Occipital lobe (tissue), 2 donors: ENCODE measurements at regions not wholly inside any gene's neighbourhood (a gene's known extent, or its start where the extent isn't known, plus 50 kb on each side); places are given as distances from the start of the nearest gene placed in this dataset. TPM values are rescaled to one million over a fixed set of nuclear protein-coding genes. Genes with fewer than 3 reads are reported as not detected.

ENCODE experiments used
- DNase-seq: peaks from one replicate; lab custom pipeline; 2025; lab: John Stamatoyannopoulos, UW
- small RNA-seq: library from RNA; depleted of rRNA; stranded (forward); fragments of <200 nt; gene quantifications from one replicate; pipeline ENCODE3, GENCODE V24; 2014

DNA sequence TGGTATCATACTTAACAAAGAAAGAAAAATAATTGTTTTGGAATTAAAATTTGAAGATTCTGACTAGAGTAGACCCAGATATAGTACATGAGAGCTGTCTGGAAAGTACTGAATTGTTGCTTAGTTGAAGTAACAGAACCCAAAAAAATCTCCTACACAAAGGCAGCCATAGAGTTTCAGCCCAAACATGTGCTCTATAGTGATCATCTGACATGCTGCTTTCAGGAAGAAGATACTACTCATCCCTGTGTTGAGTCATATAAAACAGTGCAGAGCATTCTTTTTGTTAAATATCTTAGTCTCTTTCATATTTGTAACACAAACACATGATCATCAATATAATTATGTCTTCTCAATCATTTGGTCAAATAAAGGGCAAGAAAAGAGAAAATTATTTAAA is 84.8 kb upstream of the PTPRM start:
- DNase-seq: no peak

- DNase-seq: no peak
Measured at GRCh38 chr18:7485616-7486015, 81.5 kb upstream of the PTPRM start.

- no peak for DNase-seq
Measured at GRCh38 chr18:7488571-7488970, 78.5 kb upstream of the PTPRM start.

- no peak for DNase-seq
Measured at GRCh38 chr18:7490104-7490503, 77.0 kb upstream of the PTPRM start.

- no peak for DNase-seq
Measured at GRCh38 chr18:7492385-7492784, 74.7 kb upstream of the PTPRM start.

DNA sequence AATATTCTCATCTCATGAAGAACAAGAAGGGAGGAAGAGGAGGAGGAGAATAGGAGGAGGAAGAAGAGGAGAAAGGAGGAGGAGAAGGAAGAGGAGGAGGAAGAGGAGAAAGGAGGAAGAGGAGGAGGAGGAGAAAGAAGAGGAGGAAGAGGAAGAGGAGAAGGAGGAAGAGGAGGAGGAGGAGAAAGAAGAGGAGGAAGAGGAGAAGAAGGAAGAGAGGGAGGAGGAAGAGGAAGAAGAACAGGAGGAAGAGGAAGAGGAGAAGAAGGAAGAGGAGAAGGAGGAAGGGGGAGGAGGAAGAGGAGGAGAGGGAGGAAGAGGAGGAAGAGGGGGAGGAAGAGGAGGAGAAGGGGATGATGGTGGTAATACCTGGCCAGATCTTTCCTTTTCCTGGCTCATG is 70.0 kb upstream of the PTPRM start:
- DNase-seq: no peak

- DNase-seq: no peak
Measured at GRCh38 chr18:7511106-7511505, 56.0 kb upstream of the PTPRM start.

DNA sequence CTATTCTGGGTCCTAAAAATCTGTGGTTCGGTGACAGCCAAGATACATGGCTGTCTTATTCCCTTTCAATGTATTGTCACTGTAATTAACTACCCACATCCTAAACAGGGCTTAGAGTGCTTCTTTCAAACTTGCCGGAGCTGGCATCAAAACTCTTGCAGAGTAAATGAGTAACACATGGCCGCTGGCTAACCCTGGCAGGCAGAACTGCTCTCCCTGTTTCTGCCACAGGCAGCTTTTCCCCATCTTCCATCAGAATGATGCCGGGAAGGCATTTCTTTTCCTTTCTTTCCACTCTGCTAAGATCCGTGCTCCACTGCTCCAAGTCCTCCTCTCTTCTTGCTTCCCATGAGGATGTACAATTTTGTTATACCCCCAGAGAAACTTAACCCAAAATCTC is 54.8 kb upstream of the PTPRM start:
- no peak for DNase-seq

DNA sequence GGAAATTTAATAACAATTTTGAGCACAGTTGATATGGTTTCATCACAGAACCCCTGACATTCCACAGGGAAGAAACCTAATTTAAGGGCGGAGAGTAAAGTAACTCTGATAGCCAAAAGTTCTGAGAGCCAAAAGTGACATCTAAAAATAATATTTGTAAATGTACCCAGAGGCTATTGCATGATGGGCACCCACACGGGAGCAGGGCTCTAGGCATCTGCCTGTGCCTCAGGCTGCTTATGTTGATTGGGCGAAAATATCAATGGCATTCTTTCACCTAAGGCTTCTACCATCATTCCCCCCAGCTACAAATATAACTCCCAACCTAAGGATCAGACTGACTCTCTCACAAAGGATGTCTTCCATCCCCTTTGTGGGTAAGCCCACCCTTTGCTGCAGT is 54.1 kb upstream of the PTPRM start:
- no peak for DNase-seq

DNA sequence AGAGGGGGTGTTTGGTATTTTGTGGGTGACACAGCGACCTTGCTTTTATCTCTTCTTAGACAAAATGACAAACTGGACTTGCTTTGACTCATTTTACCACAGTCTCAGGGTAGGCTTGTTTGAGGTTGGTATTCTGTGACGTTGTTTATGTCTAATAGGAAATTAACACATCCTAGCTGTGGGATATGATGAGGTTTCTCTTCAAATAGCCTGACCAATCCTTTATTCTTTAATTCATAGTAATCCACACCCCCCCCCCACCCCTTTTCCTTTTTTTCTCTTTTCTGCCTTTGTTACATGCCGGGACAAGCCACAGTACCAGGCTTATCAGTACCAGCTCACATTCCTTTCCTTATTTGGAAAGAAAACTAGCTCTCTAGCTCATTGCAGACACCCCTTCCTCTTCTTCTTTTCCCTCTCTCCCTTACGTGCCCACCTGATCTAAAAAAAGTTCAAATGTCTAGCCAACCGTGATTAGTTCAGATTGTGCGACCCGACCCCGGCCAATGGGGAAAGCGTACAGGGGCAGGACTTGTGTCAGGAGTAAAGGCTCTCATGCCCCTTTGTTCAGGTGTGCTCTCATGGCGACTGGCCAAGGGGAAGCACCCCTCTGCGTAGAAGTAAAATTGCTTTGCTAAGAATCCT is 52.2 kb upstream of the PTPRM start:
- DNase-seq: no peak

GRCh38 chr18:7516266-7517117 is 50.6 kb upstream of the PTPRM start:
- no peak for DNase-seq

Small RNA genes in the stretch of these regions (small RNA-seq; reads per million reads assigned to genes)
- gene RF00554: not detected
